VCaP (cell line): ENCODE measurements at regions not wholly inside any gene's neighbourhood (a gene's known extent, or its start where the extent isn't known, plus 50 kb on each side); places are given as distances from the start of the nearest gene placed in this dataset.

ENCODE experiments used
- H3K27ac ChIP-seq: fragments of 450-650 bp; 2 replicates; pipeline ENCODE4 v1.5.1; 2017
- CTCF ChIP-seq: fragments of 450-650 bp; conservative IDR thresholded peaks from 2 replicates; pipeline ENCODE4 v1.5.1; 2017; ENCODE audit warnings: mild to moderate bottlenecking, moderate library complexity

GRCh38 chr6:12560315-12560714 lies 156.3 kb upstream of the PHACTR1 start:
- no peak overlapping the region for H3K27ac ChIP-seq
- TF ChIP-seq CTCF = no peak

GRCh38 chr6:12566618-12567123 lies 149.9 kb upstream of the PHACTR1 start:
- TF ChIP-seq CTCF = no peak
- H3K27ac ChIP-seq = no peak overlapping the region

- TF ChIP-seq CTCF = no peak
Observed at GRCh38 chr6:12567682-12568081, 148.9 kb upstream of the PHACTR1 start.

GRCh38 chr6:12569646-12570045 lies 146.9 kb upstream of the PHACTR1 start:
- no peak for TF ChIP-seq CTCF
- H3K27ac ChIP-seq = no peak overlapping the region

More at GRCh38 chr6:12567682-12568081, 148.9 kb upstream of the PHACTR1 start:
- H3K27ac ChIP-seq = no peak overlapping the region

GRCh38 chr6:12570461-12571030 lies 146.0 kb upstream of the PHACTR1 start:
- no peak for TF ChIP-seq CTCF
- H3K27ac ChIP-seq = peak overlapping the region; percentile 27

- TF ChIP-seq CTCF = no peak
- H3K27ac ChIP-seq = no peak overlapping the region
Observed at GRCh38 chr6:12572896-12573827, 143.4 kb upstream of the PHACTR1 start.

- H3K27ac ChIP-seq = no peak overlapping the region
- TF ChIP-seq CTCF = no peak
Observed at GRCh38 chr6:12575961-12576360, 140.6 kb upstream of the PHACTR1 start.
